ENCODE measurements at regions not wholly inside any gene's neighbourhood (a gene's known extent, or its start where the extent isn't known, plus 50 kb on each side); places are given as distances from the start of the nearest gene placed in this dataset.

GRCh38 chr21:14842601-14843000 lies 222.2 kb downstream of the NRIP1 start:
- no peak overlapping the region for H3K4me3 ChIP-seq
- no peaks in the 10 kb centered on the region for H3K36me3 ChIP-seq (ENCODE audit: control insufficient read depth in 2 of 2, insufficient read depth in 2 of 2, low read length in 1 of 2)
- intact Hi-C loops (cut with micrococcal nuclease; ENCODE audit: unreplicated experiment), result no loop called here
- ChIA-PET RAD21 (ENCODE audit: unreplicated experiment) (no interaction called here), CTCF (interaction anchor here (1.1 kb wide), 1 partner anchor 21 kb away, joined by 3 read pairs; no protein-coding TSS in a partner anchor), SMC1A (ENCODE audit: uncharacterized antibody, unreplicated experiment) (interaction anchor here (0.7 kb wide), 1 partner anchor 19 kb away, joined by 3 read pairs; no protein-coding TSS in a partner anchor), POLR2A (no interaction called here)
- WGBS (ENCODE audit: insufficient coverage, insufficient replicate concordance, low lambda C conversion rate, missing lambda C conversion rate), result 47% methylated on average over 3 of the region's 3 CpGs
- no TSS peak for BruUV-seq (replicated peaks)
- in situ Hi-C loops (cut with MboI), result no loop called here
- no peaks in the 10 kb centered on the region for H3K27me3 ChIP-seq (replicated peaks in 1 of 2; ENCODE audit: control insufficient read depth in 2 of 2, insufficient read depth in 2 of 2, low read length in 1 of 2)
- TF ChIP-seq NKRF (conservative IDR thresholded peaks at IDR 0.05), result no peak
- no peak for TF ChIP-seq NR2F1 (conservative IDR thresholded peaks at IDR 0.05)
- TF ChIP-seq ESRRA (IDR thresholded peaks at IDR 0.05; ENCODE audit: low read length), result no peak
- no peak for TF ChIP-seq ZBTB33 (IDR thresholded peaks at IDR 0.05)
- TF ChIP-seq HDGF (IDR thresholded peaks at IDR 0.05), result no peak
- TF ChIP-seq CHD1 (IDR thresholded peaks at IDR 0.05; ENCODE audit: low read depth, low read length), result no peak
- TF ChIP-seq BCLAF1 (IDR thresholded peaks at IDR 0.05), result no peak
- no peak for TF ChIP-seq RAD21 (IDR thresholded peaks at IDR 0.05; ENCODE audit: insufficient read depth, low read depth, low read length)
- no peak for TF ChIP-seq NR2C1 (IDR thresholded peaks at IDR 0.05)
- TF ChIP-seq SREBF2 (IDR thresholded peaks at IDR 0.05; ENCODE audit: low read length), result no peak
- no peak for TF ChIP-seq SMC3 (IDR thresholded peaks at IDR 0.05; ENCODE audit: borderline replicate concordance, low read length)
- H3K9ac ChIP-seq (ENCODE audit: control insufficient read depth, insufficient read depth, low read length), result no peak overlapping the region
- peaks cover 2% of the 10 kb centered on the region; the same call in 1 of the 3 replicates for H3K9me3 ChIP-seq (replicated peaks; ENCODE audit: control insufficient read depth, insufficient read depth, low read length)
- no peak overlapping the region for H3K27ac ChIP-seq (ENCODE audit: control insufficient read depth, insufficient read depth)
- H3K79me2 ChIP-seq (ENCODE audit: control insufficient read depth, insufficient read depth, low read length), result no peaks in the 10 kb centered on the region
- no peaks in the 10 kb centered on the region for H4K20me1 ChIP-seq (ENCODE audit: control insufficient read depth, insufficient read depth)
- no peak for ATAC-seq
- no peak for DNase-seq (ENCODE audit: low read depth, low spot score)
- no peaks in the 10 kb centered on the region for H3K4me1 ChIP-seq (ENCODE audit: control insufficient read depth, insufficient read depth, low read length)
- FAIRE-seq, result no peak
- no peak overlapping the region for H2AFZ ChIP-seq (ENCODE audit: control insufficient read depth, low read depth, low read length)
- no peak overlapping the region for H3K4me2 ChIP-seq (ENCODE audit: control insufficient read depth, insufficient read depth)
